ENCODE measurements at regions not wholly inside any gene's neighbourhood (a gene's known extent, or its start where the extent isn't known, plus 50 kb on each side); places are given as distances from the start of the nearest gene placed in this dataset.
"Not testable (repeated sequence)": the region's sequence is repeated elsewhere in the genome, so short reads cannot be mapped to it uniquely, and the experiment has no call there.

DNA sequence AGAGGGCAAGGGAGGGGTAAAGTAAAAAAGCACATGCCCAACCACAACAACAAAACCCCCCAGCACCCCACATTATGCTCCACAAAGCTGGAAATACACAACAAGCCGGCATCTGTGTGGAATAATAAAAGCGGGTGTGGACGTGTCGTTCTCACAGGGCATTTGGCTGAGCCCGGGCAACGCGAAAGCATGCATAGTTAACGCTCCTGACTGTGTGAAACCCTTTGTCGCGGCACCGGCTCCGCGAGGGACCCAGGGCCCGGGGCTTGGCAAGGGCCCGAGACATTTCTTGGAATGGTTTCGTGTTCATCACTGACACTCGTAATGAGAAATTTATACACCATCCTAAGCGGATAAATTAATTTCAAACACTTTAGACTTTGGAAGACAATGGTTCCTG, 165.6 kb downstream of the INHBB start:
- TF ChIP-seq, protein P1, sequence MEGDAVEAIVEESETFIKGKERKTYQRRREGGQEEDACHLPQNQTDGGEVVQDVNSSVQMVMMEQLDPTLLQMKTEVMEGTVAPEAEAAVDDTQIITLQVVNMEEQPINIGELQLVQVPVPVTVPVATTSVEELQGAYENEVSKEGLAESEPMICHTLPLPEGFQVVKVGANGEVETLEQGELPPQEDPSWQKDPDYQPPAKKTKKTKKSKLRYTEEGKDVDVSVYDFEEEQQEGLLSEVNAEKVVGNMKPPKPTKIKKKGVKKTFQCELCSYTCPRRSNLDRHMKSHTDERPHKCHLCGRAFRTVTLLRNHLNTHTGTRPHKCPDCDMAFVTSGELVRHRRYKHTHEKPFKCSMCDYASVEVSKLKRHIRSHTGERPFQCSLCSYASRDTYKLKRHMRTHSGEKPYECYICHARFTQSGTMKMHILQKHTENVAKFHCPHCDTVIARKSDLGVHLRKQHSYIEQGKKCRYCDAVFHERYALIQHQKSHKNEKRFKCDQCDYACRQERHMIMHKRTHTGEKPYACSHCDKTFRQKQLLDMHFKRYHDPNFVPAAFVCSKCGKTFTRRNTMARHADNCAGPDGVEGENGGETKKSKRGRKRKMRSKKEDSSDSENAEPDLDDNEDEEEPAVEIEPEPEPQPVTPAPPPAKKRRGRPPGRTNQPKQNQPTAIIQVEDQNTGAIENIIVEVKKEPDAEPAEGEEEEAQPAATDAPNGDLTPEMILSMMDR (IDR thresholded peaks at IDR 0.05; ENCODE audit: low read depth, low read length, missing control alignments) = no peak
- H3K4me3 ChIP-seq (replicated peaks; ENCODE audit: low read depth, low read length) = no peak overlapping the region
- no peak for DNase-seq (ENCODE audit: extremely low read depth, low read depth)

DNA sequence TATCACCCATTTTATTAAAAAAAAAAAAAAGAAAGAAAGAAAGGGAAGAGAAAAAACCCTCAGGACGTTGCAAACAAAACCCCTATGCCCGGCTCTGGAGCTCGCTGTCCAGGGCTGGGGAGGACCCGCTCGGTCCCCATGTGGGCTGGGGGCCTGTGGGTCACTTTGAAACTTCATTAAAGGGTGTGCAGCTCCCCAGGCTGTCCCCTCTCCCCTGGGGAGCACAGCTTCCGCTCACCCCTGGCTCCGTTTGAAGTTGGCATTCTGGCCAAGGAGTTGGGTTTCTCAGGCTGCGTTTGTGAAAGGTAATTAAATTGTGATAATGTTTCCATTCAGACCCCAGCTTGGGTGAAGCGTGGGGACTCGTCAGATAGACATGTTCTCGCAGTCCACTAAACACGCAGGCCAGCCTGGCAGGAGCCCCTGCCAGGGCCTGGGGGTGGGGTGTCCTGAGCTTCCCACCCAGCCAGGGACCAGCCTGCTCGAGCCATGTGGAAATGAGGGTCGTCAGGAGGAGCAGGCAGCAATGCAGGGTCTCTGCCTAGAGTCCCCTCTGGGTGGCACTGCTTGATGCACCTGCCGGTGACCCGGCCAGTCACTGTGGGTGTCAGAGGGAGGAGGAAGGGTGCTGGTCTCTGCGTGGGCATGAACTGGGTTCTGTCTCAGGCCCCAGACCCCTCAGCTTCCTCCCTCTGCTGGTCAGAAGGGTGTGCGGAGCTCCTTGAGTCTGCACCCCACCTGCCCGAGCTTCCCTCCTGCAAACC, 166.2 kb downstream of the INHBB start:
- DNase-seq (ENCODE audit: extremely low read depth, low read depth) = no peak
- no peak overlapping the region for H3K4me3 ChIP-seq (replicated peaks; ENCODE audit: low read depth, low read length)
- TF ChIP-seq, protein P1 (IDR thresholded peaks at IDR 0.05; ENCODE audit: low read depth, low read length, missing control alignments) = no peak

DNA sequence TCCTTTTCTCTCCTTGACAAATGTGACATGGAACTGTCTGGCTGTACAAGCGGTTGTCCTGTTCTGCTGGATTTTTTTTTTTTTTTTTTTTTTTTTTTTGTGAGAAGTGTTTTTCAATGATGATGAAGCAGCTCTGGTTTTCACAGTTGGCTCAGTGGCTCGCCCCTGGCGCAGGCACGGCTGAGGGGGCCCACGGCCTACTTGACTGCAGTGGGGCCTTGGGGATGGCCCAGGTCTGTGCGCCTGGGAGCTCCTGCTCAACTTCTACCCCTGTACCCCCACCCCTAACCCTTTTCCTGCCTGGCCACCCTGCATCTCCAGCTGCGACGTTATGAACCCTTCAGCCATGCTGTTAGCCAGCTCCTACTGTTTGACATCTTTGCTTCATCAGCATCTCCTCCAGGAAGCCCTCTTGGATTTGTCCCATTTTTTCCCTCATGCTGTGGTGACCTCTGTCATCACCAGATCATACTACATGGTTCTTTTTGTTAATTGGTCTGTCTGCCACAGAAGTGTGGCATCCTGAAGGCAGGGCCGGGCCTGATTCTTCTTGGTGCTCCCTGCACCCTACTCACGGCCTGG, 167.9 kb downstream of the INHBB start:
- TF ChIP-seq, protein P1 (IDR thresholded peaks at IDR 0.05; ENCODE audit: low read depth, low read length, missing control alignments) = no peak
- no peak overlapping the region for H3K4me3 ChIP-seq (replicated peaks; ENCODE audit: low read depth, low read length)
- DNase-seq (ENCODE audit: extremely low read depth, low read depth) = no peak

DNA sequence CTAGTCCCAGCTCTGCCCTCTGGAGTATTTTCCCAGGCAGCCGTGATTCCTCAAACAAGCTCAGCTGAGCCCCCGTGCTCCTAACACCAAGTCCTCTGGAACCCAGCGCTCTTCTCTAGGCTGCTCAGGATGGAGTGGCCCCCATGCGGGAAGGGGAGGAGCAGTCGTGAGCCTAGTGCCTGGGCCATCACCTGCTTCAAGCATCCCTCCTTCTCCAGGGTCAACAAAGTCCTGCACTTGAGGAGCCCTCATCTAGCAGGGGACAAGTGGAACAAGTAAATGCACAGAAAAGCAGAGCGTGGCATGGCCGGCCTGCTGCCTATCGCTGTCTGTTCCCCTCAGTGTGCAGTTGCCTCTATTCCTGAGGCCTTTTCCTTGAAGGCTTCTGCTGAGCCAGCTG, 168.6 kb downstream of the INHBB start:
- TF ChIP-seq, protein P1 (IDR thresholded peaks at IDR 0.05; ENCODE audit: low read depth, low read length, missing control alignments) = no peak
- H3K4me3 ChIP-seq (replicated peaks; ENCODE audit: low read depth, low read length) = no peak overlapping the region
- DNase-seq (ENCODE audit: extremely low read depth, low read depth) = no peak

DNA sequence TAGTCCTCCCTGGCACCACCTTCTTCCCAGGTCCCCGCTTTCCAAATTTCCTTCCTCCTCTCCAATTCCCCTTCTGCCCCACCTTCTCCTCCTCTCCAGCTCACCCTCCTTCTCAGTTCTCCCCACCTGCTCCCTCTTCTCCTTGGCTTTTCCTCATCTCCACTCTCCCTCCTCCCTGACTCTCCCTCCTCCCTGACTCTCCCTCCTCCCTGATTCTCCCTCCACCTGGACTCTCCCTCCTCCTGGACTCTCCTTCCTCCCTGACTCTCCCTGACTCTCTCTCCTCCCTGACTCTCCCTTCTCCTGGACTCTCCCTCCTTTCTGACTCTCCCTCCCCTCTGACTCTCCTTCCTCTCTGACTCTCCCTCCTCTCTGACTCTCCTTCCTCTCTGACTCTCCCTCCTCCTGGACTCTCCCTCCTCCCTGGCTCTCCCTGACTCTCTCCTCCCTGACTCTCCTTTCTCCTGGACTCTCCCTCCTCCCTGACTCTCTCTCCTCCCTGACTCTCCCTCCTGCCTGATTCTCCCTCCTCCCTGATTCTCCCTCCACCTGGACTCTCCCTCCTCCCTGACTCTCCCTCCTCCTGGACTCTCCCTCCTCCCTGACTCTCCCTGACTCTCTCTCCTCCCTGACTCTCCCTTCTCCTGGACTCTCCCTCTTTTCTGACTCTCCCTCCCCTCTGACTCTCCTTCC, 169.3 kb downstream of the INHBB start:
- H3K4me3 ChIP-seq (replicated peaks; ENCODE audit: low read depth, low read length); DNase-seq (ENCODE audit: extremely low read depth, low read depth): not testable (repeated sequence)

DNA sequence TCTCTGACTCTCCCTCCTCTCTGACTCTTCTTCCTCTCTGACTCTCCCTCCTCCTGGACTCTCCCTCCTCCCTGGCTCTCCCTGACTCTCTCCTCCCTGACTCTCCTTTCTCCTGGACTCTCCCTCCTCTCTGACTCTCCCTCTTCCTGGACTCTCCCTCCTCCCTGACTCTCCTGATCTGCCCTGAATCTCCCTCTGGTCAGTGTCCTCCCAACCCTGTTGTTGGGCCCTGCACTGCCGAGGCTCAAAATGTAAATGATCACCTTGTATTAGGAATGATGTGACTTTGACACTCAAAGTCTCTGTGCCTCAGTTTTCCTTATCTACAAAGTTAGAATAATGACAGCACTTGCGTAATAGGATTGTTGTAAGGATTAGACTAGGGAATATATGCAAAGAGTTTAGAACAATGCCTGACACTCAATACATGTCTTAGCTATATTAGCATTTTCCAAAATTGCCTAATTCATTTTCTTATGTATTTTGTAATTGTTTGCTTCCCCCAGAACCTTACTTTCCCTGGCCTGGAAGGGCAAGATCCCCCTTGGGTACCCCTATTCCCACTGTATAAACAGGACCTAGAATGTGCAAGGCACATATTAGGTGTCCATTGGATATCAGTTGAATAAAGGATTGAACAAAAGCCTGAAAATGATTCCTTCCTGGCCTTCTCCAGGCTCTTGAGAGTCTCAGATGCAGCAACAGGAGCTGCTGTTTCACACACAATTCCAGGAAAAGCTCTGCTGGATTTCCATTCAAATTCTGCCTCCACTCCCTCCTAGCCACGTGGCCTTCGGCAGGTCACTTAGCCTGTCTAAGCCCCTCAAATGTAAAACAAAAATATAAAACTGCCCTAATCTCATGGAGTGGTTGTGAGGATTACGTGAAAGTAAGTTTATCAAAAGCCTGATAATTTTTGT, 170.1 kb downstream of the INHBB start:
- DNase-seq (ENCODE audit: extremely low read depth, low read depth) = no peak
- H3K4me3 ChIP-seq (replicated peaks; ENCODE audit: low read depth, low read length) = no peak overlapping the region
- TF ChIP-seq, protein P1 (IDR thresholded peaks at IDR 0.05; ENCODE audit: low read depth, low read length, missing control alignments) = no peak

Data from HFF-Myc (cell line).